ENCODE measurements at regions not wholly inside any gene's neighbourhood (a gene's known extent, or its start where the extent isn't known, plus 50 kb on each side); places are given as distances from the start of the nearest gene placed in this dataset.

GRCh38 chr12:124654666-124655047 lies 87.2 kb upstream of the NCOR2 start:
- no peak for DNase-seq (ENCODE audit: low read depth, low spot score)
- in situ Hi-C loops (cut with HindIII; ENCODE audit: low pct_unique_long_range_greater_than_20kb, low sequenced_read_pairs) (no loop called here), intact Hi-C loops (cut with micrococcal nuclease; ENCODE audit: unreplicated experiment) (no loop called here)
- Histone ChIP-seq H3K4me1 (ENCODE audit: control insufficient read depth, insufficient read depth, low read length) (peaks cover 51% of the 10 kb centered on the region), H3K36me3 (ENCODE audit: control insufficient read depth, insufficient read depth, low read length) (no peaks in the 10 kb centered on the region), H3K9me3 (ENCODE audit: control insufficient read depth, insufficient read depth, low read depth, low read length) (no peaks in the 10 kb centered on the region), H3K27ac (ENCODE audit: low read length) (peak overlapping the region; percentile 95), H3K4me3 (ENCODE audit: low read depth in 2 of 2, low read length in 2 of 2) (peak overlapping the region; percentile 13; a peak in 3 of 4 replicates), H3K27me3 (ENCODE audit: control insufficient read depth, insufficient read depth, low read length) (no peaks in the 10 kb centered on the region)
- CTCF ChIA-PET, result interaction anchor here (0.6 kb wide), 3 partner anchors 10 to 135 kb away, joined by 3 to 8 read pairs (median 4); no protein-coding TSS in a partner anchor
- ATAC-seq, result 0 out of 2 replicates have a peak, but pooled peaks have one; percentile 1
- no TSS peak for BruUV-seq (replicated peaks)
- no peak for TF ChIP-seq CTCF (IDR thresholded peaks at IDR 0.05)
- no peak for TF ChIP-seq TCF7L2 (IDR thresholded peaks at IDR 0.05; ENCODE audit: low read depth, low read length)
- POLR2A ChIA-PET, result no interaction called here

- H3K27me3 ChIP-seq (ENCODE audit: control insufficient read depth, insufficient read depth, low read length), result no peaks in the 10 kb centered on the region
- no peak overlapping the region for H3K4me3 ChIP-seq (ENCODE audit: low read depth in 2 of 2, low read length in 2 of 2)
- peak overlapping the region; percentile 79 for H3K27ac ChIP-seq (ENCODE audit: low read length)
- H3K36me3 ChIP-seq (ENCODE audit: control insufficient read depth, insufficient read depth, low read length), result no peaks in the 10 kb centered on the region
- POLR2A ChIA-PET, result interaction anchor here (0.6 kb wide), 1 partner anchor 263 kb away, joined by 7 read pairs; no protein-coding TSS in a partner anchor
- in situ Hi-C loops (cut with HindIII; ENCODE audit: low pct_unique_long_range_greater_than_20kb, low sequenced_read_pairs) (no loop called here), intact Hi-C loops (cut with micrococcal nuclease; ENCODE audit: unreplicated experiment) (no loop called here)
- no peak for DNase-seq (ENCODE audit: low read depth, low spot score)
- CTCF ChIA-PET, result no interaction called here
- 0 out of 2 replicates have a peak, but pooled peaks cover 4% of the 10 kb centered on the region for H3K9me3 ChIP-seq (ENCODE audit: control insufficient read depth, insufficient read depth, low read depth, low read length)
- peaks cover 51% of the 10 kb centered on the region for H3K4me1 ChIP-seq (ENCODE audit: control insufficient read depth, insufficient read depth, low read length)
- TF ChIP-seq POLR2AphosphoS5 (IDR thresholded peaks at IDR 0.05; ENCODE audit: low read depth, low read length), result no peak
- no peak for TF ChIP-seq REST (IDR thresholded peaks at IDR 0.05; ENCODE audit: insufficient read depth in 1 of 2, low read depth in 2 of 2, low read length in 1 of 2)
- TF ChIP-seq TCF7L2 (IDR thresholded peaks at IDR 0.05; ENCODE audit: low read depth, low read length), result no peak
- no peak for TF ChIP-seq SIN3A (IDR thresholded peaks at IDR 0.05; ENCODE audit: borderline replicate concordance, insufficient read depth, low read depth, low read length)
- TF ChIP-seq CTCF (IDR thresholded peaks at IDR 0.05), result no peak
- ATAC-seq, result peak; percentile 45; the same call in 1 of the 2 replicates
- no TSS peak for BruUV-seq (replicated peaks)
Observed at GRCh38 chr12:124653169-124653931, 85.9 kb upstream of the NCOR2 start.

All from Panc1 (cell line).